ENCODE measurements at regions not wholly inside any gene's neighbourhood (a gene's known extent, or its start where the extent isn't known, plus 50 kb on each side); places are given as distances from the start of the nearest gene placed in this dataset.

- no peak for TF ChIP-seq CTCF (IDR thresholded peaks at IDR 0.05)
- no peak for TF ChIP-seq POLR2A (IDR thresholded peaks at IDR 0.05)
Observed at GRCh38 chr13:90020536-90021070, 1326.9 kb upstream of the MIR17HG start.

Measured in thyroid gland (tissue), 4 donors.